SH-SY5Y (cell line): ENCODE measurements at regions not wholly inside any gene's neighbourhood (a gene's known extent, or its start where the extent isn't known, plus 50 kb on each side); places are given as distances from the start of the nearest gene placed in this dataset.

Experiments
- GATA2 ChIP-seq: IDR thresholded peaks from 2 replicates; pipeline ENCODE4 v1.6.1; 2011; ENCODE audit warnings: mild to moderate bottlenecking, low read depth, low read length
- GATA3 ChIP-seq: IDR thresholded peaks from 2 replicates; pipeline ENCODE4 v1.6.1; 2011; ENCODE audit warnings: low read depth, mild to moderate bottlenecking, low read length, moderate library complexity

DNA sequence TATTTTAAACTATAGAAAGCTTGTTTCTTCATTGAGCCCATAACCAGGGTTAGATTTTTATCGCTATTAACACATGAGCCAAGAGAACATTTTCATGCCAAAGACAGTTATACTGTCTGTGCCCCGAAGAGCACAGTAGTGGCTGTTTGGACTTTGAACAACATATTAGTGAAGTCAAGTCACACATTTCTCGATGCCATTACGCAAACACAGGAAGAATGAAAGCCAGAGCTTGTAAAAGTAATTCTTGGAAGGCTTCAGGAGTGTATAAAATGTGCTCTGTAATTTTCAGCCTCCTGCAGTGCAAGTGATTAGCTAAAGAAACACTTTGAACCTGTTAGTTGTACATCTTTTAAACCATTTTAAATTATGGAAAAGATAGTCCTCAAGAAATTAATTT lies 590.7 kb upstream of the PITX2 start:
- no peak for TF ChIP-seq GATA3
- TF ChIP-seq GATA2, result no peak
